Activated T-cell treated with anti-CD3 and anti-CD28 coated beads for 4 hours (primary cell): ENCODE measurements at regions not wholly inside any gene's neighbourhood (a gene's known extent, or its start where the extent isn't known, plus 50 kb on each side); places are given as distances from the start of the nearest gene placed in this dataset.
"Not testable (repeated sequence)": the region's sequence is repeated elsewhere in the genome, so short reads cannot be mapped to it uniquely, and the experiment has no call there.

ENCODE experiments used
- DNase-seq: peaks from one replicate; pipeline ENCODE4 v3.0.0-alpha.2; 2020

GRCh38 chr3:40908612-40909011 is 290.7 kb upstream of the CTNNB1 start:
- no peak for DNase-seq

- no peak for DNase-seq
Measured at GRCh38 chr3:40911264-40911663, 288.0 kb upstream of the CTNNB1 start.

GRCh38 chr3:40911928-40912327 is 287.4 kb upstream of the CTNNB1 start:
- DNase-seq, result no peak

GRCh38 chr3:40912461-40912860 is 286.8 kb upstream of the CTNNB1 start:
- no peak for DNase-seq

GRCh38 chr3:40913192-40913591 is 286.1 kb upstream of the CTNNB1 start:
- no peak for DNase-seq

GRCh38 chr3:40913641-40914040 is 285.7 kb upstream of the CTNNB1 start:
- no peak for DNase-seq

- DNase-seq, result no peak
Measured at GRCh38 chr3:40914475-40914874, 284.8 kb upstream of the CTNNB1 start.

- DNase-seq, result no peak
Measured at GRCh38 chr3:40915346-40915865, 283.9 kb upstream of the CTNNB1 start.

GRCh38 chr3:40920041-40920440 is 279.3 kb upstream of the CTNNB1 start:
- DNase-seq, result no peak

GRCh38 chr3:40921251-40921650 is 278.1 kb upstream of the CTNNB1 start:
- DNase-seq, result no peak

GRCh38 chr3:40923143-40923542 is 276.2 kb upstream of the CTNNB1 start:
- DNase-seq, result no peak

GRCh38 chr3:40923651-40924050 is 275.7 kb upstream of the CTNNB1 start:
- DNase-seq, result no peak

- no peak for DNase-seq
Measured at GRCh38 chr3:40924559-40925141, 274.7 kb upstream of the CTNNB1 start.

GRCh38 chr3:40925231-40925630 is 274.1 kb upstream of the CTNNB1 start:
- no peak for DNase-seq

GRCh38 chr3:40930131-40930538 is 269.2 kb upstream of the CTNNB1 start:
- DNase-seq, result no peak

GRCh38 chr3:40930756-40931155 is 268.5 kb upstream of the CTNNB1 start:
- no peak for DNase-seq

- no peak for DNase-seq
Measured at GRCh38 chr3:40938591-40938990, 260.7 kb upstream of the CTNNB1 start.

- DNase-seq, result no peak
Measured at GRCh38 chr3:40939030-40939740, 260.1 kb upstream of the CTNNB1 start.

GRCh38 chr3:40939741-40940130 is 259.6 kb upstream of the CTNNB1 start:
- no peak for DNase-seq

GRCh38 chr3:40940651-40941050 is 258.7 kb upstream of the CTNNB1 start:
- no peak for DNase-seq

GRCh38 chr3:40947022-40947421 is 252.3 kb upstream of the CTNNB1 start:
- DNase-seq, result not testable (repeated sequence)

- DNase-seq, result not testable (repeated sequence)
Measured at GRCh38 chr3:40949347-40949746, 250.0 kb upstream of the CTNNB1 start.

GRCh38 chr3:40951636-40952035 is 247.7 kb upstream of the CTNNB1 start:
- no peak for DNase-seq

GRCh38 chr3:40961104-40961857 is 238.0 kb upstream of the CTNNB1 start:
- DNase-seq, result no peak
